ENCODE measurements at regions not wholly inside any gene's neighbourhood (a gene's known extent, or its start where the extent isn't known, plus 50 kb on each side); places are given as distances from the start of the nearest gene placed in this dataset.

- Mint-ChIP-seq H3K27me3 (peaks cover 23% of the 10 kb centered on the region), H3K9me3 (peaks cover 2% of the 10 kb centered on the region), H3K36me3 (no peaks in the 10 kb centered on the region), H3K4me1 (no peaks in the 10 kb centered on the region), H3K4me3 (no peak overlapping the region), H3K27ac (no peak overlapping the region)
- no peak for ATAC-seq
Observed at GRCh38 chr11:71055925-71056324, 196.5 kb downstream of the SHANK2 start.

All from stimulated activated memory B cell treated with anti-CD40 and anti-IgM and Interleukin-4, amounts not matched to agents 10 μg/mL and 1 μg/mL and 100 μg/mL, for 72 hours (primary cell).